ENCODE measurements at regions not wholly inside any gene's neighbourhood (a gene's known extent, or its start where the extent isn't known, plus 50 kb on each side); places are given as distances from the start of the nearest gene placed in this dataset.

DNA sequence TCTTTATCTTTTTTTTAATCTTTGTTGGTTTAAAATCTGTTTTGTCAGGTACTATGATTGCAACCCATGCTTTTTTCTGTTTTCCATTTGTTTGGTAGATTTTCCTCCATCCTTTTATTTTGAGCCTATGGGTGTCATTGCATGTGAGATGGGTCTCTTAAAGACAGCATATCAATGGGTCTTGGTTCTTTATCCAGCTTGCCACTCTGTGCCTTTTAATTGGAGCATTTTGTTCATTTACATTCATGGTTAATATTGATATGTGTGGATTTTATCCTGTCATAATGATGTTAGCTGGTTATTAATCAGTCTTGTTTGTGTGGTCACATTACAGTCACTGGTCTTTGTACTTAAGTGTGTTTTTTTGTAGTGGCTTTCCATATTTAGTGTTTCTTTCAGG lies 159.9 kb downstream of the CENPF start:
- TF ChIP-seq, protein P1, sequence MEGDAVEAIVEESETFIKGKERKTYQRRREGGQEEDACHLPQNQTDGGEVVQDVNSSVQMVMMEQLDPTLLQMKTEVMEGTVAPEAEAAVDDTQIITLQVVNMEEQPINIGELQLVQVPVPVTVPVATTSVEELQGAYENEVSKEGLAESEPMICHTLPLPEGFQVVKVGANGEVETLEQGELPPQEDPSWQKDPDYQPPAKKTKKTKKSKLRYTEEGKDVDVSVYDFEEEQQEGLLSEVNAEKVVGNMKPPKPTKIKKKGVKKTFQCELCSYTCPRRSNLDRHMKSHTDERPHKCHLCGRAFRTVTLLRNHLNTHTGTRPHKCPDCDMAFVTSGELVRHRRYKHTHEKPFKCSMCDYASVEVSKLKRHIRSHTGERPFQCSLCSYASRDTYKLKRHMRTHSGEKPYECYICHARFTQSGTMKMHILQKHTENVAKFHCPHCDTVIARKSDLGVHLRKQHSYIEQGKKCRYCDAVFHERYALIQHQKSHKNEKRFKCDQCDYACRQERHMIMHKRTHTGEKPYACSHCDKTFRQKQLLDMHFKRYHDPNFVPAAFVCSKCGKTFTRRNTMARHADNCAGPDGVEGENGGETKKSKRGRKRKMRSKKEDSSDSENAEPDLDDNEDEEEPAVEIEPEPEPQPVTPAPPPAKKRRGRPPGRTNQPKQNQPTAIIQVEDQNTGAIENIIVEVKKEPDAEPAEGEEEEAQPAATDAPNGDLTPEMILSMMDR (IDR thresholded peaks at IDR 0.05) = no peak
- TF ChIP-seq POLR2A (IDR thresholded peaks at IDR 0.05) = no peak
